ENCODE measurements at regions not wholly inside any gene's neighbourhood (a gene's known extent, or its start where the extent isn't known, plus 50 kb on each side); places are given as distances from the start of the nearest gene placed in this dataset.

DNA sequence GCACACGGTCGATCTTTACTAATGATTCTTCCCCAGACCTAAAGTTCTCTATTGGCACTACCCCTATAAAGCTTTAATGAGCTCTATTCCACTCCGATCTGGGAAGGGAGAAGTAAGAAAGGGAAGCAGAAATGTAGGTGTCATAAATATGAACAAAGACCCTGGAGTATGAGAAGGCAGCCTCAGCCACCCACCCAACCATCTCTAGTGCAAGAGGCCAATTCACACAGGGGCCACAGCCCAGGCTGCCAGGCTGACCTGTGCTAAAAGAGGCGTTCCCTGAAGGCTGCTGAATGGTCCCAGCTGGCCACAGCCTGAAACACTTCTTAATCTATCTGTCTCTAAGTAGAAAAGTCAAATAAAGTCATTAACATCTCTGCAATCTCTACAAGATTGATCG lies 60.1 kb upstream of the ACTR3 start:
- no peak overlapping the region for H3K4me3 Mint-ChIP-seq (ENCODE audit: unreplicated experiment)
- no peaks in the 10 kb centered on the region for H3K36me3 Mint-ChIP-seq (ENCODE audit: unreplicated experiment)
- DNase-seq (ENCODE audit: extremely low spot score, unreplicated experiment): no peak
- peaks cover 8% of the 10 kb centered on the region for H3K27me3 Mint-ChIP-seq (ENCODE audit: unreplicated experiment)
- TF ChIP-seq, protein P1, sequence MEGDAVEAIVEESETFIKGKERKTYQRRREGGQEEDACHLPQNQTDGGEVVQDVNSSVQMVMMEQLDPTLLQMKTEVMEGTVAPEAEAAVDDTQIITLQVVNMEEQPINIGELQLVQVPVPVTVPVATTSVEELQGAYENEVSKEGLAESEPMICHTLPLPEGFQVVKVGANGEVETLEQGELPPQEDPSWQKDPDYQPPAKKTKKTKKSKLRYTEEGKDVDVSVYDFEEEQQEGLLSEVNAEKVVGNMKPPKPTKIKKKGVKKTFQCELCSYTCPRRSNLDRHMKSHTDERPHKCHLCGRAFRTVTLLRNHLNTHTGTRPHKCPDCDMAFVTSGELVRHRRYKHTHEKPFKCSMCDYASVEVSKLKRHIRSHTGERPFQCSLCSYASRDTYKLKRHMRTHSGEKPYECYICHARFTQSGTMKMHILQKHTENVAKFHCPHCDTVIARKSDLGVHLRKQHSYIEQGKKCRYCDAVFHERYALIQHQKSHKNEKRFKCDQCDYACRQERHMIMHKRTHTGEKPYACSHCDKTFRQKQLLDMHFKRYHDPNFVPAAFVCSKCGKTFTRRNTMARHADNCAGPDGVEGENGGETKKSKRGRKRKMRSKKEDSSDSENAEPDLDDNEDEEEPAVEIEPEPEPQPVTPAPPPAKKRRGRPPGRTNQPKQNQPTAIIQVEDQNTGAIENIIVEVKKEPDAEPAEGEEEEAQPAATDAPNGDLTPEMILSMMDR (IDR thresholded peaks at IDR 0.05): no peak
- H3K27ac Mint-ChIP-seq (ENCODE audit: unreplicated experiment): no peak overlapping the region
- no peaks in the 10 kb centered on the region for H3K4me1 Mint-ChIP-seq (ENCODE audit: unreplicated experiment)
- H3K9me3 Mint-ChIP-seq (ENCODE audit: unreplicated experiment): no peaks in the 10 kb centered on the region

DNA sequence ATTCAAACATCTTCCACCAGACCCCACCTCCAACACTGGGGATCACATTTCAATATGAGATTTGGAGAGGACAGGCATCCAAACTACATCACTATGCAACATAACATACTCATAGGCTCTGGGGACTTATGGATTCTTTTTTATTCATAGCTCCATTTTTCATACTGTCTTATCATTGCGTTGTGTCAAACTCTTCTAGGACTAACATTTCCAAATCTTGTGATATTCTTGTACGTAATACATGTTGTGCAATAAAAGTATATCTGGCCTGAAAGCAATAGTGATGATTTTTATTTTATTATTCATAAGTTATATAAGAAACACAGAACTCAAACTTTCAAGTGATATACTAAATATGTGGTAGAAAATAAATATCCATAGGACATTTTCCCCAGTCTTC lies 60.6 kb upstream of the ACTR3 start:
- Mint-ChIP-seq H3K9me3 (ENCODE audit: unreplicated experiment) (no peaks in the 10 kb centered on the region), H3K4me1 (ENCODE audit: unreplicated experiment) (no peaks in the 10 kb centered on the region), H3K27ac (ENCODE audit: unreplicated experiment) (no peak overlapping the region), H3K27me3 (ENCODE audit: unreplicated experiment) (peaks cover 8% of the 10 kb centered on the region), H3K36me3 (ENCODE audit: unreplicated experiment) (no peaks in the 10 kb centered on the region), H3K4me3 (ENCODE audit: unreplicated experiment) (no peak overlapping the region)
- TF ChIP-seq, protein P1 (IDR thresholded peaks at IDR 0.05): no peak
- no peak for DNase-seq (ENCODE audit: extremely low spot score, unreplicated experiment)

DNA sequence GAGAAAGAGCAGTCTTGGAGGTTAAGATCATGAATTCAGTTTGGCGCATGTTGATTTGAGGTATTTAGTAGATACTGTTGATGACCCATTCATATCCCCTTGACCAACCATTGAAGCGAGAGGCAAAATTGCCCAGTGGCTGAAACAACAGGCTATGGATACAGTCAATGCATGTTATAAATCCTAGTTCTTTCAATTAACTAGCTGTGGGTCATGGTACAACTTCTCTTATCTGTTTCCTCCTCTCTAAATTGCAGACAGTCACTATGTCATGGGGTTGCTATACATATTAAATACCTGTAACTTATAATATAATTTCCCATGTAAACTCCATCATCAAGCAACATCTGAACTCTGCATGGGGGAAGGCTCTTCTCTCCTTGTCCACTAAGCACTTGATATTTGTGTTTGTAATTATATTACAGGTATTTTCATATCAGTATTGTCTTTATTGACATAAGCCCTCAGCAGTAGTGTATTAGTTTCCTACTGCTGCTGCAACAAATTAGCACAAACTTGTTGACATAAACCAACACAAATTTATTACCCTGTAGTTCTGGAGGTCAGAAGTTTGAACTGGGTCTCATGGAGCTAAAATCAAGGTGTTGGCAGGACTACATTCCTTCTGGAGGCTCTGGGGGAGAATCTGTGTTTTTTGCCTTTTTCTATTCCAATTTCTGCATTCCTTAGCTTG lies 61.7 kb upstream of the ACTR3 start:
- H3K9me3 Mint-ChIP-seq (ENCODE audit: unreplicated experiment): no peaks in the 10 kb centered on the region
- TF ChIP-seq, protein P1 (IDR thresholded peaks at IDR 0.05): no peak
- no peak overlapping the region for H3K4me3 Mint-ChIP-seq (ENCODE audit: unreplicated experiment)
- H3K27ac Mint-ChIP-seq (ENCODE audit: unreplicated experiment): no peak overlapping the region
- no peaks in the 10 kb centered on the region for H3K36me3 Mint-ChIP-seq (ENCODE audit: unreplicated experiment)
- peaks cover 8% of the 10 kb centered on the region for H3K27me3 Mint-ChIP-seq (ENCODE audit: unreplicated experiment)
- H3K4me1 Mint-ChIP-seq (ENCODE audit: unreplicated experiment): no peaks in the 10 kb centered on the region
- DNase-seq (ENCODE audit: extremely low spot score, unreplicated experiment): no peak

DNA sequence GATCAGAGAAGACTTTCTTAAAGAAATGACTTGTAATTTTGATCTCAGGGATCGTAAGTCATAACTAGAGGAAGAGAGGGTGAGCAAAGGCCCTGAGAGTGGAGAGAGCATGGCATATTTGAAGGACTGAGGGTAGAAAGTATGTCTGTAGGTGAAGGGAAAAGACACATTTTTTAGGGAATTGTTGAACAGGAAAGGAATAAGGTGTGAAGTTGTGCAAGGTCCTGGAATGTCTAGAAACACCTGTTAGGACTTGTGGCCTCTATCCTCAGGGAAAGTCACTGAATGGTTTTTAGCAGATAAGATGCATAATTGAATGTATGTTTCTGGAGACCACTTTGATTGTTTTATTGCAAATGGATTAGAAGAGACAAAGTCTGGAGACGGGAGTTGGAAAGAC lies 62.5 kb upstream of the ACTR3 start:
- Mint-ChIP-seq H3K4me1 (ENCODE audit: unreplicated experiment) (no peaks in the 10 kb centered on the region), H3K4me3 (ENCODE audit: unreplicated experiment) (no peak overlapping the region), H3K27ac (ENCODE audit: unreplicated experiment) (no peak overlapping the region), H3K9me3 (ENCODE audit: unreplicated experiment) (no peaks in the 10 kb centered on the region), H3K27me3 (ENCODE audit: unreplicated experiment) (peaks cover 8% of the 10 kb centered on the region), H3K36me3 (ENCODE audit: unreplicated experiment) (no peaks in the 10 kb centered on the region)
- TF ChIP-seq, protein P1 (IDR thresholded peaks at IDR 0.05): no peak
- no peak for DNase-seq (ENCODE audit: extremely low spot score, unreplicated experiment)

DNA sequence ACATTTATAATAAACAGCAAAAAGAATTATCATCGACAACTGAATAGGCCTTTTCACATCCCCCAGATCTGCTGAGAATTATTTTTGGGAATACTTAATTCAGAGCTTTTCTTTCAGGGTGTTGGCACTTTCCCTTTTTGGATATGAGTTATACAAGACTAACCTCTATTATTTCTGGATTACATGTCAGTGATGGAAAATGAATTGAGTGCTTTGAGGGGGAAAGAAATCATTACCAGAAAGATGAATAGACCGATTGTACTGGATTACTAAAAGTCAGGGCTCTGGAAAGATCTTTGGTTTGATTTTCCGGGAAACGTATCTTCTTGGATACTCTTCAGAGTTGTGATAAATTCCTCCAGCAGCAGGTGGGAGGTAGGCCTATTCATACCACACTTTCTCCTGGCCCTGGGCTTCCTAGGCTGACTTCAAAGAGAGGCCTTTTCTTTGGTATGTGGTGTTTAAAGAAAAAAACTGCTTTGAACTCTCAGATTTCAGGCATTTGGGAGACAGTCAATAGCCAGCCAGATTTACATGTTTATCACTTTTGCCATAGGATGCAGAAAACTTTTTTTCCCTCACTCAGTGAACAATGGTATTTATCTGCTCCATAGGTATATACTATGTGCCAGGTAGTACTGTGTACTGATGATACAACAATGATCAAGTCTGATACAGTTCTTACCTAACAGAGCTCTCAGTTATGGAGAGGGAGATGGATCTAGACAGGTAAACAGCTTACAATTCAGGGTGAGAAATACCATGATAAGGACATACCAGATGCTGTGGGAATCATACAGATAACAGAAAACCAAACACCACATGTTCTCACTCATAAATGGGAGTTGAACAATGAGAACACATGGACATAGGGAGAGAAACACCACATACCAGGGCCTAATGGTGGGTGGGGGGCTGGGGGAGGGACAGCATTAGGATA lies 63.3 kb upstream of the ACTR3 start:
- TF ChIP-seq, protein P1 (IDR thresholded peaks at IDR 0.05): no peak
- no peaks in the 10 kb centered on the region for H3K9me3 Mint-ChIP-seq (ENCODE audit: unreplicated experiment)
- peaks cover 8% of the 10 kb centered on the region for H3K27me3 Mint-ChIP-seq (ENCODE audit: unreplicated experiment)
- H3K36me3 Mint-ChIP-seq (ENCODE audit: unreplicated experiment): no peaks in the 10 kb centered on the region
- no peaks in the 10 kb centered on the region for H3K4me1 Mint-ChIP-seq (ENCODE audit: unreplicated experiment)
- H3K4me3 Mint-ChIP-seq (ENCODE audit: unreplicated experiment): no peak overlapping the region
- no peak overlapping the region for H3K27ac Mint-ChIP-seq (ENCODE audit: unreplicated experiment)
- DNase-seq (ENCODE audit: extremely low spot score, unreplicated experiment): no peak
